ENCODE measurements at regions not wholly inside any gene's neighbourhood (a gene's known extent, or its start where the extent isn't known, plus 50 kb on each side); places are given as distances from the start of the nearest gene placed in this dataset.

GRCh38 chr2:2570871-2571270 lies 239.8 kb upstream of the MYT1L start:
- Histone ChIP-seq H3K27ac (ENCODE audit: low read depth, low read length) (no peak overlapping the region), H2BK120ac (replicated peaks; ENCODE audit: low read depth, low read length) (no peak overlapping the region), H3K4me3 (ENCODE audit: extremely low read depth in 1 of 4, insufficient read depth in 2 of 4, low read depth in 3 of 4, low read length in 4 of 4) (no peak overlapping the region), H3K9ac (replicated peaks in 1 of 4; ENCODE audit: extremely low read depth in 1 of 4, low read depth in 3 of 4, low read length in 3 of 4) (no peak overlapping the region), H3K27me3 (replicated peaks in 1 of 4; ENCODE audit: control insufficient read depth in 3 of 4, extremely low read depth in 1 of 4, insufficient read depth in 3 of 4, low read length in 3 of 4) (no peaks in the 10 kb centered on the region), H2BK5ac (ENCODE audit: low read depth, low read length) (no peak overlapping the region), H3K4ac (replicated peaks; ENCODE audit: insufficient read length, low read depth, low read length) (no peak overlapping the region), H2BK12ac (ENCODE audit: low read depth, low read length) (no peak overlapping the region), H3K4me1 (replicated peaks in 1 of 4; ENCODE audit: control insufficient read depth in 3 of 4, insufficient read depth in 4 of 4, low read length in 3 of 4) (no peaks in the 10 kb centered on the region), H4K5ac (ENCODE audit: insufficient read length, low read depth, low read length) (no peak overlapping the region), H3K23ac (ENCODE audit: insufficient read length) (no peak overlapping the region), H3K79me2 (ENCODE audit: control insufficient read depth in 1 of 2, insufficient read depth in 2 of 2, low read length in 2 of 2) (no peaks in the 10 kb centered on the region; a peak in 1 of 4 replicates), H2BK15ac (ENCODE audit: low read length) (no peak overlapping the region), H2BK20ac (ENCODE audit: low read length) (no peak overlapping the region), H3K4me2 (ENCODE audit: insufficient read depth in 1 of 2, low read depth in 2 of 2, low read length in 2 of 2) (no peak overlapping the region), H3K79me1 (ENCODE audit: low read depth, low read length) (no peaks in the 10 kb centered on the region), H2AFZ (ENCODE audit: low read length) (no peak overlapping the region), H4K91ac (replicated peaks; ENCODE audit: insufficient read length, low read length) (no peak overlapping the region), H4K8ac (ENCODE audit: extremely low read depth, insufficient read depth, low read length) (no peak overlapping the region; the same call in 1 of the 2 replicates), H3K36me3 (ENCODE audit: control insufficient read depth in 2 of 4, insufficient read depth in 4 of 4, low read length in 3 of 4) (no peaks in the 10 kb centered on the region; a peak in 1 of 8 replicates), H3K9me3 (ENCODE audit: insufficient read depth in 2 of 2, low read depth in 1 of 2, low read length in 1 of 2) (peaks cover 12 to 17% of the 10 kb centered on the region in 2 experiments), H4K20me1 (replicated peaks in 1 of 2; ENCODE audit: control insufficient read depth in 1 of 2, insufficient read depth in 2 of 2, low read length in 2 of 2) (peaks cover 0 to 9% of the 10 kb centered on the region in 2 experiments), H3K18ac (ENCODE audit: extremely low read depth, low read length) (no peak overlapping the region), H3K56ac (replicated peaks; ENCODE audit: insufficient read length, low read depth, low read length) (no peak overlapping the region), H2AK5ac (ENCODE audit: low read depth, low read length) (no peak overlapping the region), H3K14ac (ENCODE audit: insufficient read length) (no peak overlapping the region), H3K23me2 (ENCODE audit: low read depth, low read length) (peaks cover 18% of the 10 kb centered on the region; the same call in 1 of the 2 replicates)
- DNase-seq (ENCODE audit: low read depth in 1 of 2, low spot score in 2 of 2), result no peak
- CTCF ChIA-PET (ENCODE audit: partially characterized antibody), result interaction anchor here (1.4 kb wide), 1 partner anchor 14 kb away, joined by 3 read pairs; no protein-coding TSS in a partner anchor
- FAIRE-seq, result no peak
- POLR2A ChIA-PET (ENCODE audit: partially characterized antibody), result no interaction called here
- TF ChIP-seq GABPA (IDR thresholded peaks at IDR 0.05; ENCODE audit: borderline replicate concordance, insufficient read depth, low read length) (no peak), TEAD4 (IDR thresholded peaks at IDR 0.05; ENCODE audit: low read depth, low read length) (no peak), CTBP2 (IDR thresholded peaks at IDR 0.05; ENCODE audit: borderline replicate concordance, insufficient read depth, insufficient read length, low read length) (no peak)
- 95% methylated on average over 2 of the region's 5 CpGs; no CpG with 5 or more reads in 1 of the 2 experiments for WGBS, 2 experiments (ENCODE audit: extremely low coverage in 1 of 2, insufficient coverage in 1 of 2, insufficient read length in 1 of 2, insufficient replicate concordance in 2 of 2, low coverage in 1 of 2, low lambda C conversion rate in 2 of 2, missing lambda C conversion rate in 1 of 2)

Measured in H1 (cell line).